DMS53 (cell line): ENCODE measurements at regions not wholly inside any gene's neighbourhood (a gene's known extent, or its start where the extent isn't known, plus 50 kb on each side); places are given as distances from the start of the nearest gene placed in this dataset.

Source experiments
- DNase-seq: peaks from one replicate; lab custom pipeline; 2025; lab: John Stamatoyannopoulos, UW

- no peak for DNase-seq
These were observed 145.0 kb upstream of the ZMIZ1 start for GRCh38 chr10:78923647-78924318.

- no peak for DNase-seq
These were observed 144.3 kb upstream of the ZMIZ1 start for GRCh38 chr10:78924319-78925003.

- DNase-seq = no peak
These were observed 143.5 kb upstream of the ZMIZ1 start for GRCh38 chr10:78925275-78925674.

GRCh38 chr10:78925800-78926319 lies 142.9 kb upstream of the ZMIZ1 start:
- DNase-seq = no peak

- peak; percentile 88 for DNase-seq
These were observed 141.3 kb upstream of the ZMIZ1 start for GRCh38 chr10:78927257-78927995.

GRCh38 chr10:78928330-78928729 lies 140.4 kb upstream of the ZMIZ1 start:
- DNase-seq = no peak

GRCh38 chr10:78929541-78929940 lies 139.2 kb upstream of the ZMIZ1 start:
- DNase-seq = no peak

GRCh38 chr10:78931321-78932053 lies 137.3 kb upstream of the ZMIZ1 start:
- DNase-seq = no peak

- DNase-seq = no peak
These were observed 136.7 kb upstream of the ZMIZ1 start for GRCh38 chr10:78932054-78932386.

- no peak for DNase-seq
These were observed 135.9 kb upstream of the ZMIZ1 start for GRCh38 chr10:78932861-78933260.

- no peak for DNase-seq
These were observed 134.8 kb upstream of the ZMIZ1 start for GRCh38 chr10:78933828-78934531.

GRCh38 chr10:78934532-78934898 lies 134.3 kb upstream of the ZMIZ1 start:
- DNase-seq = no peak

GRCh38 chr10:78934994-78935602 lies 133.7 kb upstream of the ZMIZ1 start:
- DNase-seq = no peak

- DNase-seq = peak; percentile 17
These were observed 132.9 kb upstream of the ZMIZ1 start for GRCh38 chr10:78935697-78936407.

- no peak for DNase-seq
These were observed 132.1 kb upstream of the ZMIZ1 start for GRCh38 chr10:78936412-78937342.

- DNase-seq = no peak
These were observed 131.4 kb upstream of the ZMIZ1 start for GRCh38 chr10:78937393-78937792.

GRCh38 chr10:78937800-78938694 lies 130.7 kb upstream of the ZMIZ1 start:
- no peak for DNase-seq
